ENCODE measurements at regions not wholly inside any gene's neighbourhood (a gene's known extent, or its start where the extent isn't known, plus 50 kb on each side); places are given as distances from the start of the nearest gene placed in this dataset.

DNA sequence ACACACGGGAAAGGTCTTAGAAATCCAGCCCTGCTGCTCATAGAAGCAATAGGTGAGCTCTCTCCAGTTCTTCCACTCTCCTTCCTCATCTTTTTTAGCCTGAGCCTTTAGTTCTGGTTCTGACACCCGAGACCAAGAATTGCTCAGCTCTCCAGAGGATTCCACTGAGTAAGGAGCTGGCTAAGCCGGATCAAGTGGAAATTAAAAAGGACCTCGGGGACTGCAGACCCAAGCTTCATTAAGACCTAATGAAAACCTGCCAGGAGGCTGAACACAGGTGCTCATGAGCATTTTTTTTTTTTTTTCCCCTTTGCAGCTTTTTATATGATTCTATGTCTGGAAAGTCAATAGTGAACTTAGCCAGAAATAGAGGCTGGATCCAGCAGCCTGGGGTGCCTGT is 1176.0 kb upstream of the AUTS2 start:
- no peak for TF ChIP-seq CTCF (IDR thresholded peaks at IDR 0.05)
- TF ChIP-seq POLR2A (IDR thresholded peaks at IDR 0.05) = no peak
